Nephron progenitor cell (in vitro differentiated cells): ENCODE measurements at regions not wholly inside any gene's neighbourhood (a gene's known extent, or its start where the extent isn't known, plus 50 kb on each side); places are given as distances from the start of the nearest gene placed in this dataset.

Source experiments
- DNase-seq: peaks from one replicate; pipeline ENCODE4 v3.0.0; 2021
- H3K27ac Mint-ChIP-seq: 2 replicates; pipeline ENCODE4 v1.8.0; 2021; ENCODE audit warnings: mild to moderate bottlenecking, moderate library complexity, mixed read lengths
- H3K27me3 Mint-ChIP-seq: 2 replicates; pipeline ENCODE4 v1.8.0; 2021; ENCODE audit warnings: mild to moderate bottlenecking, low read depth, mixed read lengths; ENCODE audit not compliant: poor library complexity
- H3K36me3 Mint-ChIP-seq: 2 replicates; pipeline ENCODE4 v1.8.0; 2021; ENCODE audit warnings: low read depth, mixed read lengths
- H3K4me1 Mint-ChIP-seq: 2 replicates; pipeline ENCODE4 v1.8.0; 2021; ENCODE audit warnings: mixed read lengths
- H3K4me3 Mint-ChIP-seq: 2 replicates; pipeline ENCODE4 v1.8.0; 2021; ENCODE audit warnings: mild to moderate bottlenecking, moderate library complexity, mixed read lengths
- H3K9me3 Mint-ChIP-seq: 2 replicates; pipeline ENCODE4 v1.8.0; 2021; ENCODE audit warnings: mild to moderate bottlenecking, moderate library complexity, mixed read lengths
- TF ChIP-seq, protein P1 (sequence below): fragments of 200-600 bp; sonication (generic); IDR thresholded peaks from 2 replicates; pipeline ENCODE4 v1.5.0; 2021; ENCODE audit warnings: antibody characterized with exemption

DNA sequence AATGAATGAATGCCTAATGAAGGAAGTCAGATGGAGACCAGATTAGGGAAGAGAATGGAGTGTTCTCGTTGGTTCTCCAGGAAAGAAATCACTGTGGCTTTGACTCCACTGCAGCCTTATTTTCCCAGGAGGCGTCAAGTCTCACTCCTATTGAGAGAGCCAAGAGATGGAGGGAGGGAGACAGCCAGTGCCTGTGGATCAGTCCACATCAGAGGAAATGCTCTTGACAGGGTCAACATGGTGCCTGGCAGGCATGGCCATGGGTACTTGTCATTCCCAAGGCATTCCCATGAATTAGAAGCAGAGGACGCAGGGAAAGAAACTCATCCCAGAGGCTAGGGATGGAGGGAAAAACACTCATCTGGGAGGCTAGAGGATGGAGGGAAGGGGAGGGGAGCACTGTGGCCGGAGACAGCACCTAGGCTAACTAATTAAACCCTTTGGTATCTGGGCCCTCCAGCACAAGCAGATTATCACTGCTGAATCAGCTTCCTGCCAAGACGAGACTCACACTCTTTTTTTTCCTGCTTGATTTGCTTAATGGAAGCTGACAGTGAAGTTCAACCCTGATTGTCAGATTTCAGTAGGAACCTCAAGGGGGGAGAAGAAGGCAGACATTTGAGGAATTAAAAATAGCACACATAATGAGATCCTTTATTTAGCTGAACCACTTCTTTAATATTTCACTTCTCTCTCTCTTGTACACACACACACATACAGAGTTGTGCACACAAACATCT, 1233.2 kb upstream of the AUTS2 start:
- H3K9me3 Mint-ChIP-seq, result peaks cover 24% of the 10 kb centered on the region
- TF ChIP-seq, protein P1, sequence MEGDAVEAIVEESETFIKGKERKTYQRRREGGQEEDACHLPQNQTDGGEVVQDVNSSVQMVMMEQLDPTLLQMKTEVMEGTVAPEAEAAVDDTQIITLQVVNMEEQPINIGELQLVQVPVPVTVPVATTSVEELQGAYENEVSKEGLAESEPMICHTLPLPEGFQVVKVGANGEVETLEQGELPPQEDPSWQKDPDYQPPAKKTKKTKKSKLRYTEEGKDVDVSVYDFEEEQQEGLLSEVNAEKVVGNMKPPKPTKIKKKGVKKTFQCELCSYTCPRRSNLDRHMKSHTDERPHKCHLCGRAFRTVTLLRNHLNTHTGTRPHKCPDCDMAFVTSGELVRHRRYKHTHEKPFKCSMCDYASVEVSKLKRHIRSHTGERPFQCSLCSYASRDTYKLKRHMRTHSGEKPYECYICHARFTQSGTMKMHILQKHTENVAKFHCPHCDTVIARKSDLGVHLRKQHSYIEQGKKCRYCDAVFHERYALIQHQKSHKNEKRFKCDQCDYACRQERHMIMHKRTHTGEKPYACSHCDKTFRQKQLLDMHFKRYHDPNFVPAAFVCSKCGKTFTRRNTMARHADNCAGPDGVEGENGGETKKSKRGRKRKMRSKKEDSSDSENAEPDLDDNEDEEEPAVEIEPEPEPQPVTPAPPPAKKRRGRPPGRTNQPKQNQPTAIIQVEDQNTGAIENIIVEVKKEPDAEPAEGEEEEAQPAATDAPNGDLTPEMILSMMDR, result no peak
- no peak for DNase-seq
- H3K4me3 Mint-ChIP-seq, result no peak overlapping the region
- H3K4me1 Mint-ChIP-seq, result peaks cover 12% of the 10 kb centered on the region
- H3K27me3 Mint-ChIP-seq, result peaks cover 15% of the 10 kb centered on the region
- no peaks in the 10 kb centered on the region for H3K36me3 Mint-ChIP-seq
- H3K27ac Mint-ChIP-seq, result no peak overlapping the region

DNA sequence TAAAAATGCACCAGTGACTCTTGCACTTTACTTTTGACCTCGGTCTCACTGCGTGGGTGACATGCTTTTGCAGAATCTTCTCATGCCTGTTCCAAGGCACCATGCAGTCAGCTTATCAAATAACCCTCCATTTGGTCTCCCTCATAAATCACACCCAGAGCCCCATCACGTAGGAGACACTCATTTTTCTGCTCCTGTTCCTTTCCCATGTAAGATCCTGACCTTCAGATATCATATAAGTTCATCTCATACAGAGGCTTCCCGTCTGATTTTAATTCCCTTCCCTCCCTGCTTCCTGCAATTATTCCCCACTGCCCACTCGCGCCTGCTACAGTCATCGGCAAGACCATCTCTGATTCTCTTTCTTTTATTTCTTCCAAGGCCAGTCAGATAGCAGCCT, 1226.3 kb upstream of the AUTS2 start:
- DNase-seq, result no peak
- peaks cover 10% of the 10 kb centered on the region for H3K27me3 Mint-ChIP-seq
- peaks cover 27% of the 10 kb centered on the region for H3K9me3 Mint-ChIP-seq
- TF ChIP-seq, protein P1, result no peak
- no peak overlapping the region for H3K4me3 Mint-ChIP-seq
- no peak overlapping the region for H3K27ac Mint-ChIP-seq
- no peaks in the 10 kb centered on the region for H3K36me3 Mint-ChIP-seq
- H3K4me1 Mint-ChIP-seq, result peaks cover 8% of the 10 kb centered on the region

DNA sequence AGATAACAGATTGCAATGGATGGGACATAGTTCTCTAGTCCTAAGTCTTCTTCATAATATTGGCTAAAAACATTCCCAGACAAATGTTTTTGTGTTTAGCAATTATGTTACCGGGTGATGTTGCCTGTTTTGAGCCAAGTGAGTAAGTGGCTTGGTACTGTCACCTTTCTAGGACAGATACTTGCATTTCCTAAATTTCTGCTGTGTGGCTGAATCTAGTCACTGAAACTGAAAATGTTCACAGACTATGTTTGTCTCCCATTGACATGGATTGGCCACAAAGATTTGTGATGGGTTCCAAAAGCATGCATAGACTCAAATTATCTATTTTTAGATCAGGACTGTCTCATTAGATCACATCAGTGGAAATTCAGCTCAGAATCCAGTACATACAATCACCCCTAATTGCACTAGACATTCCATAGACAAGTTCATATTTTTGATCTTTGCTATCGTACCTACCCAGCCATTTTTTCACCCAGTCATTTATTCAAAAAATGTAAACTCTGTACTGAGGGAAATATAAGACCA, 1222.1 kb upstream of the AUTS2 start:
- TF ChIP-seq, protein P1, result no peak
- Mint-ChIP-seq H3K4me1 (peaks cover 8% of the 10 kb centered on the region), H3K9me3 (peaks cover 11% of the 10 kb centered on the region), H3K27ac (no peak overlapping the region), H3K36me3 (no peaks in the 10 kb centered on the region), H3K27me3 (peaks cover 3% of the 10 kb centered on the region), H3K4me3 (no peak overlapping the region)
- DNase-seq, result no peak

DNA sequence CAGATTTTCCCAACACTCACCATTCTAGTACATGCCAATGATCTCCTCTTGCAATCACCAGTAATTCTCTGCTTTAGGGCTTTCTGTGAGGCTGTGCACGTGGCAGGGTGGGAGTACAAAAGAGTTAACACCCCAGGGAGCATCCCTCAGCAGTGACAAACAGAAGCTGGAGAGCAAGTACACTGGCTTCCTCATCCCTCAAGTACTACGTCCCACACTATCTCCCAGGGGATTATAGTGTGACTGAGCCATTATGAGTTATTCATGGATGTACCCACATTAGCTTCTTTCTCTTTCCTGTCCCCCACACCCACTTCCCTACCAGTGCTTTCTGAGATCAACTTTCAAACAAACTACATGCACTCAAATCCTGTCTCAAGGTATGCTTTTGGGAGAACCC, 1216.5 kb upstream of the AUTS2 start:
- Mint-ChIP-seq H3K27me3 (no peaks in the 10 kb centered on the region), H3K4me1 (no peaks in the 10 kb centered on the region), H3K27ac (no peak overlapping the region), H3K9me3 (peaks cover 29% of the 10 kb centered on the region), H3K4me3 (no peak overlapping the region), H3K36me3 (peaks cover 7% of the 10 kb centered on the region)
- no peak for DNase-seq
- TF ChIP-seq, protein P1, result no peak

DNA sequence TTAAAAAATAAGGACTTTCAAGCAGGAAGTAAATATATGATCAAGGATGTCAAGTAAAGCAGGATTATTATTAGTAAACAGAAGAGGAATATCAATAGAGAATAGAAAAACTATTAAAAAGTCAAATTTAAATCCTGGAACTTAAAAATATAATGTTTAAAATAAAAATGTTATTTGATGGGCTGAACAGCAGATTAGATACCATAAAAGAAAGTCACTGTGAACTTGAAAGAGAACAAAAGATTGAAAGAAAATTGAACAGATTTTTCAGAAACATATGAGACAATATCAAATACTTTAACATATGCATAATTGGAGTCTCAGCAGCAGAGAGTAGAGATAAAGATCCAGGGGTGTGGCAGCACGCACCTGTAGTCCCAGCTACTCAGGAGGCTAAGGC, 1213.7 kb upstream of the AUTS2 start:
- TF ChIP-seq, protein P1, result no peak
- no peak overlapping the region for H3K27ac Mint-ChIP-seq
- DNase-seq, result no peak
- no peaks in the 10 kb centered on the region for H3K27me3 Mint-ChIP-seq
- no peak overlapping the region for H3K4me3 Mint-ChIP-seq
- peaks cover 7% of the 10 kb centered on the region for H3K36me3 Mint-ChIP-seq
- peaks cover 30% of the 10 kb centered on the region for H3K9me3 Mint-ChIP-seq
- H3K4me1 Mint-ChIP-seq, result no peaks in the 10 kb centered on the region

DNA sequence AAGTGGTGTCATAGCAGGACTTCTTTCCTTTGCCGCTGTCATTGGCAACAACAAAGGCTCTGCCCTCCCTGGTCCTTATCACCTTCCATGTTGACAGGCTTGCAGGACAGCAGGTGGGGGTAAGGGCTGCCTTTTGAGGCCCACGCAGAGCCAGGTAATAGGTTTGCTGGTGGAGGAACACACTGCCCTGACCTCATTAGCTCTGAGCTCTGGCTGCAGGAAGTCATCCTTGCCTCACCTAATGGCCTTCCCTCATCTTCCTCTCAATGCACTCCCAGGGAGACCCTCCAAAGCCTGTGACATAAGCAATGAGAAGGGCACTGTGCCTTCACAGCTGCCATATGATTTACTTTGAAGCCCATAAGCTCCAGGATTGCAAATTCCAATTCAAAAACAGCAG, 1205.2 kb upstream of the AUTS2 start:
- Mint-ChIP-seq H3K27ac (no peak overlapping the region), H3K36me3 (no peaks in the 10 kb centered on the region), H3K9me3 (peaks cover 17% of the 10 kb centered on the region), H3K4me3 (no peak overlapping the region), H3K27me3 (no peaks in the 10 kb centered on the region), H3K4me1 (no peaks in the 10 kb centered on the region)
- TF ChIP-seq, protein P1, result no peak
- no peak for DNase-seq
